Breast epithelium (tissue), 3 donors: ENCODE measurements at regions not wholly inside any gene's neighbourhood (a gene's known extent, or its start where the extent isn't known, plus 50 kb on each side); places are given as distances from the start of the nearest gene placed in this dataset.

ENCODE experiments used
- POLR2A ChIP-seq: fragments of 450-650 bp; IDR thresholded peaks from one replicate; pipeline ENCODE4 v1.6.1; 2016; ENCODE audit warnings: antibody characterized with exemption, mild to moderate bottlenecking, moderate library complexity
- POLR2AphosphoS5 ChIP-seq, 3 donors: sonication (generic); formaldehyde crosslinking; IDR thresholded peaks; one replicate each; pipeline ENCODE4 v1.6.1; 2017; ENCODE audit warnings: antibody characterized with exemption in 3 of 3
- TF ChIP-seq, protein P1 (sequence below), 3 donors: fragments of 450-650 bp; IDR thresholded peaks; one replicate each; pipeline ENCODE4 v1.5.1; 2016 to 2017; ENCODE audit warnings: antibody characterized with exemption in 3 of 3, mild to moderate bottlenecking in 3 of 3, moderate library complexity in 3 of 3

GRCh38 chr6:77124604-77125003, 338.7 kb downstream of the HTR1B start:
- TF ChIP-seq, protein P1, sequence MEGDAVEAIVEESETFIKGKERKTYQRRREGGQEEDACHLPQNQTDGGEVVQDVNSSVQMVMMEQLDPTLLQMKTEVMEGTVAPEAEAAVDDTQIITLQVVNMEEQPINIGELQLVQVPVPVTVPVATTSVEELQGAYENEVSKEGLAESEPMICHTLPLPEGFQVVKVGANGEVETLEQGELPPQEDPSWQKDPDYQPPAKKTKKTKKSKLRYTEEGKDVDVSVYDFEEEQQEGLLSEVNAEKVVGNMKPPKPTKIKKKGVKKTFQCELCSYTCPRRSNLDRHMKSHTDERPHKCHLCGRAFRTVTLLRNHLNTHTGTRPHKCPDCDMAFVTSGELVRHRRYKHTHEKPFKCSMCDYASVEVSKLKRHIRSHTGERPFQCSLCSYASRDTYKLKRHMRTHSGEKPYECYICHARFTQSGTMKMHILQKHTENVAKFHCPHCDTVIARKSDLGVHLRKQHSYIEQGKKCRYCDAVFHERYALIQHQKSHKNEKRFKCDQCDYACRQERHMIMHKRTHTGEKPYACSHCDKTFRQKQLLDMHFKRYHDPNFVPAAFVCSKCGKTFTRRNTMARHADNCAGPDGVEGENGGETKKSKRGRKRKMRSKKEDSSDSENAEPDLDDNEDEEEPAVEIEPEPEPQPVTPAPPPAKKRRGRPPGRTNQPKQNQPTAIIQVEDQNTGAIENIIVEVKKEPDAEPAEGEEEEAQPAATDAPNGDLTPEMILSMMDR (IDR thresholded peaks at IDR 0.05): no peak
- no peak for TF ChIP-seq POLR2AphosphoS5 (IDR thresholded peaks at IDR 0.05)
- no peak for TF ChIP-seq POLR2A
